Glomerular endothelial cell (primary cell): ENCODE measurements at regions not wholly inside any gene's neighbourhood (a gene's known extent, or its start where the extent isn't known, plus 50 kb on each side); places are given as distances from the start of the nearest gene placed in this dataset.
"Not testable (repeated sequence)": the region's sequence is repeated elsewhere in the genome, so short reads cannot be mapped to it uniquely, and the experiment has no call there.

Source experiments
- DNase-seq: peaks from one replicate; pipeline ENCODE4 v3.0.0-alpha.2; 2011; ENCODE audit warnings: low read depth, low spot score; ENCODE audit errors: extremely low read depth

DNA sequence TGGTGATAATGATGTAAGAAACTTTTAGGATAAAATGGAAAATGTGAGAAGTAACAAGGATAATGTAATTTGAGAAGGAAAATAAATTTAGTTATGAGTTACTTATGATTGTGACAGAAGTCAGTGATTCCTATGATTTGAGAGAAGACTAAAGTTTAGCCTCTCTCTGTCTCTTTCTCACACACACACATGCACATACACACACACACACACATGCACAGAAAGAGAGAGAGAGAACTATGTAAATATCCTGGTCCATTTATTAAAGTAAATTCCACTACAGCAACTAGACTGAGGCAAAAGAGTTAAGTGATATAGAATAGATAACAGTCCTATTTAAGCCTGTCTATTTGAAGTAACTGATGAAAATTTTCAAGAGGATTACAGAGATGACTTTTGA lies 375.2 kb downstream of the CD109 start:
- DNase-seq = no peak

DNA sequence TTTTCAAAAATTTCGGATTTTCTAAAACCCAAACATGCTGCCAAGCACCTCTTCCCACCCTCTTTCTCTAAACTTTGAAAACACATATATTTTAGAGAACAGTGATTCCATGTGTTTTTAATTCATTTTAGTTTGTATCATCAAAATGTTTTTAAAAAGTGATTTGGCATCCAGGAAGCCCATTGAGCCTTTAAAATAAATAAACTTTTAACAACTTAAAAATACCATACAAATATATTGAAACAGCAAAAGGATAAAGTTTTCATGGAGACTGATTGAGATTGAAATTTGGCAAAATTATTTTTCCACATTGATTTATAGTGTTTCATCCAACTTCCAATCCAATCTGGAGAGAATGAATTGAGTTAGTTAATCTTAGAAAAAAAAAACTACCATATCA lies 374.7 kb downstream of the CD109 start:
- no peak for DNase-seq

DNA sequence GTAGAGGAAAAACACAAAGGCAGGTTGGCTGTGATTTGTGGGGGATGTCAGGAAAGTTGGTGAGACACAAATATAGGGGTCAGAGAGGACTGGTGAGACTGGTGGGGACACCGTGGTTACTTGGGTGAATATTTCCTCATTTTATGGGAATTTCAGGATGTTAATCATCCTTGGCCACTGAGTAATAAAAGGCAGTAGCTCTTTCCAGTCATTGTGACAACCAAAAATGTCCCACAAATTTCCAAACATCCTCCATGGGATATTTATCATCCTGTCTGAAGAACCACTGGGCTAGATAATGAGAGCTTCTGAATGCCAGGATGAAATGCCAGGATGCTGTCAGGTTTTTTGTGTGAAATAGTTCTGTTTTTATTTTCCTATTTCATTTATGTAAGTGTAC lies 374.1 kb downstream of the CD109 start:
- no peak for DNase-seq

DNA sequence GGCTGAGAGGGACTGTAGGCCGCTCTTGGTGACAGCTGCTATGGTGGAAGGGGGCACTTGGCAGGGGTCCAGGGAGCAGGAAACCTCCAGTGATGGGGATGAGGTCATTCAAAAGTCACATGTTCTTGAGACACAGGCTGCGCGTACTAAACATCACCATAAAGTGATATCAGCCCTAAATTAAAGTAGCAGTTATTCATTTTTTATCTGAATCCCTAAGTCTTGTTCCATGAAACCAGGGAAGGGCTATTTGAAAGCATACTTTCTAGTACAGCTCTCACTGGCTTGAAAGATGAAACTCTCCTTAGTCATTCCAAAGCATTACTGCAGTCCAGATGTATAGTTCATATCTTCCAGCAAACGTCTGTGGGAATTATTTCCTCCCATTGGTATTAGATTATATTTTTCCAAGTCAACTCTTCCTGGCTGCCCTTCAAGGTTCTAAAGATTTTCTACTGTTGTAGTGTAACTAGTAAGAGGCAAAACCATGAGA lies 373.1 kb downstream of the CD109 start:
- DNase-seq = no peak

DNA sequence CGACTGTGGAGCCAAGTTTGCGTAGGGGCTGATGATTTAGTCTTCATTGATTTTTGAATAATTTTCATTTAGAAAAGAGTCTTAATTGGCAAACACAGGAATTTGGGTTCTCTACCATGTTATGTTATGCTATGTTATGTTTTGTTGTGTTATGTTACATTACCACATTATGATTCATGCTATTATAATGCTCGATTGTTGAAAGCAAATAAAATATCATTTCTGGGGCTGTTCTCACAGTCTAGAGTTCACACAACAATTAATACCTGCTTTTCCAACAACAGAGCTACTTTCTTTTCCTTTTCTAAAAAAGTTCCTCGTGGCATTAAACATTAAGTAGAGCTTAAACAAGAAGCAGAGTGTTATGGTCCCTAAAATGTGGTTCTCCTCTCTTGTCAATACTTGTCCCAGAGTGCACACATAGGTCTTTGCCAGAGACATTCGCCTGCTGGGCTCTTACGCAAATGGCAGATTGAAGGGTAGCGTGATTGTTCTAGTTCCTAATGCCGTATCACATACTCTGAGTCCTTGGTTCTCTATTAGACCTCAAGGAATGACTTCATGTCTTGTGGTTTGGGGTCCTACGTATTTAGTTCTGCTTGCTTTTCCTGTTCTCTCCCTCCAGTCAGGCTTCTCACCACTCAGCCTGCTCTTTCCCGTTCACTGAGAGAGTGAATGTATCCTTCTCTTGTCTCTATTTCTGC lies 370.3 kb downstream of the CD109 start:
- DNase-seq = no peak

DNA sequence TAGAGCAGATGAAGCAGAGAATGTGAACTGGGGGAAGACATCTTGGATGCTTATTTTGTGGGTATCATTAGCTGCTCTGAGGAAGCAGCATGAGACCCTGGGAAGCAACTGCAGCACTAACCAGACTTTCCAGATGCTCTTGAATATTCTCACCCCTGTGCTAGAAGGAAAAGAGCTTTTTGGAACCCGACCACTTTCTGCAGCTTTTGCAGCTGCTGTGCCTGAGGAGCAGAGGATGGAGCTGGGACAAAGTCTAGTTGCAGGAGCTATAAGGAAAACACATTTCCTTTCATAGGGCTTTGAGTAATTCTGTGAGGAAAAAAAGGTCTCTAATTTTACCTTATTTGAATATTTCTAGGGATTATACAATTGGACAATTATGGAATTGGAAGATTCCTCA lies 369.7 kb downstream of the CD109 start:
- DNase-seq = no peak

DNA sequence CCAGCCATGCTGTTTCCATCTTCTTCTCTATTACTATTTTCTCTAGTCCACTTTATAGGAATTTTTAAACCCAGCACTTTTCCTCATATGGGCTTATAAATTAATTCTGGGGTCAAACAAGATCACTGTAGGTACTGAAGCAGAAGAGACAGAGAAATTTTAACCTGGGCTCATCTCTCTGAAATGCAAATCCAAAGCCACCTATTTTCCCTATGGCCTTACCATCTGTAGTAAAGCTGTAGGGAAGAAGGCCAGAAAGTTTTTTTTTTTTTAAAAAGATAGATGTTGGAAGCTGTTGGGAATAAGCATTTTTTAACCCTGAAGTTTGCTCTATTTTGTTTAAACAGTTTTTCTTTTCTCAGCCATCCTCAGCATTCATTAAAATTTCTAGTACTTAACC lies 367.4 kb downstream of the CD109 start:
- DNase-seq = no peak

DNA sequence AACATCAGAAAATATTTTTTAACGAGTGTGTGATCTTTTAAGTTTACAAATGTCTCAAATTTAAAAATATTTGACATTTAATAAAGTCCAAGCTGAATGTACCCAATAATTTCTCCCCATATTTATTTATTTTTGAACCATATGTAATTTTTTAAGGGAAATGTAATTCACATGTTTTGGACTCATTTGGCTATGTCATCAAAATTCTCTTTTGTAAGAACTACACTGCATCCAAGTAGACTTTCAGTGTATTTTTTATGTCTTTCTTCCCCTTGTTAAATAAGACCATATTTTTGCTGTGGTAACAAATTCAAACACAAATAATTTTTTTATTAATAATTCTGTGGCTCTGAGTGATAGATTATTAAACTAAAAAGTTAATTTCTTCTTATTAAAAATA lies 365.2 kb downstream of the CD109 start:
- no peak for DNase-seq

DNA sequence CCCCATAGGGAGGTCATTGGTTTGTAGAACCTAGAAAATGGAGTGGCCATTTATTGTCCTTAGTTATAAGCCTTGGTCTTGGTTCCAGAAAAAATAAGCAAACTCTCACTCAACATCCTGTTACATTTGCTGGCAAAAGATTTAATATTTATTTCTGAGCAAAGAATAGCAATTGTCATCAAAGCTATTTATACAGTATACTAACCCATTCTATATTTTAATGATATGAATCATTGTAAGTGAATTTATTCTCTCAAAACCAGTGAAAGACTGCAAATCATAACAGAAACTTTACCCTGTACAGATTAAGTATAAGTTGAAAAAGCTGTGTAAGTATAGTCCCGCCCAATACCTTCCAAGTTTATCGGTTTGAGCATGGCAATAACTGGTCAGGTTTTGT lies 364.4 kb downstream of the CD109 start:
- DNase-seq = no peak

DNA sequence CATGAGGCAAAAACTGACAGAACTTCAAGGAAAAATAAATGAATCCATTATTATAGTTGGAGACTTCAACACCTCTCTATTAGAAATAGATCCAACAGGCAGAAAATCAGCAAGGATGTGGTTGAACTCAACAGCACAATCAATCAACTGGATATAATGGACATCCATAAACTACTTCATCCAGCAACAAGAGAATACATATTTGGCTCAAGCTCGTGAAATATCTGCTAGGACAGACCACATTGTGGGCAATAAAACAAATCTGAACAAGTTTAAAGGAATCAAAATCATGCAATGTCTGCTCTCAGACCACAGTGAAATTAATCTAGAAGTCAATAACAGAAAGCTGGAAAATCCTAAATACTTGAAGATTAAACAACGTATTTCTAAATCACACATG lies 362.6 kb downstream of the CD109 start:
- DNase-seq = no peak

DNA sequence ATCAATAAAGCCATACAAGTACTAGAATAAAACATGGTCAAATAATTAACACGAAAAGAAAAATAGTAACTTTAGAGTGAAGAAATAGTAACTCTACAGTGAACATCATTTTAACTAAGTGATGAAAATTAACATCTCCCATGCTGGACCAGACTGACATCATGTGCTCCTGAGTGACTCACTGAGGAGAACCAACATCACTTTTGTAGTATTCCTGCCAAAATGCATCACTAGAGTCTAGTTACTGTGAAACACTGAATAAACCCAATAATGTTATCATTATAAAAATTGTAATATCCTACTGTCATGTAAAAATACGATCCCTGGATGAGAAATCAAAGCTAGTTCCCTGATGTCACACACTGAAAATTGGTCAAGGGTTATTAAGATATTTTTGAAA lies 361.3 kb downstream of the CD109 start:
- no peak for DNase-seq

DNA sequence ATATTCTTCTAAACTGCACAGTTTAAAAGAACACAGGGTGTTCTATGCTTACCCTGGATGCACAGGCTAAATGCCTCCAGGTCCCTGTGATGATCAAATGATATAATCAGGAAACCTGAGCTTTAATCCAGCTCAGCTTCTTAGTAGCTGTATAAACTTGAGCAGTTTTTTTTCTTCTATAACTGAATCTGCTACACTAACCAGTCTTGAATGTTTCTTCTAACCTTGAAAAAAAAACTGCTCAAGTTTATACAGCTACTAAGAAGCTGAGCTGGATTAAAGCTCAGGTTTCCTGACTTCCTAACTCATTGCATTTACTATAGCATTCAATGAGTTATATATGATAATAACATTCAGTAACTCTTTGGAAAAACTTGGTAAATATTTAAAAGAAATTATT lies 358.2 kb downstream of the CD109 start:
- DNase-seq = no peak

DNA sequence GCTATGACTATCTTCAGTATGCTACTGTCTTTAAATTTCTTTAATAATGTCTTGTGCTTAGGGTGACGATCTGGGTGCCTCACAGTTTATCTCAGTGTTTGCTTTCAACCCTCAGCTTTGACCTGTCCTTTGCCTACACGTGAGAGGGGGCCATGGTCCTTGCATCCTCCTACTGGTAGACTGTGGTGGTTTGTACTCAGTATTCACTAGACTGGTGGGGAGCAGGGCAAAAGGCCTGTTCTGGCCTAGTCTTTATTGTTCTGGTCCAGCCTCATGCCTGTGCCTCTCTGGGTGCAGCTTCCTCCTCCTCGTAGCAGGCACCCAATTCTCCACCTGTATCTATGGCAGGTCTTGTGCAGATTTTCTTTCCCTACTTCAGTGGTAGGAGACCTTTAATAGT lies 354.9 kb downstream of the CD109 start:
- DNase-seq = no peak

DNA sequence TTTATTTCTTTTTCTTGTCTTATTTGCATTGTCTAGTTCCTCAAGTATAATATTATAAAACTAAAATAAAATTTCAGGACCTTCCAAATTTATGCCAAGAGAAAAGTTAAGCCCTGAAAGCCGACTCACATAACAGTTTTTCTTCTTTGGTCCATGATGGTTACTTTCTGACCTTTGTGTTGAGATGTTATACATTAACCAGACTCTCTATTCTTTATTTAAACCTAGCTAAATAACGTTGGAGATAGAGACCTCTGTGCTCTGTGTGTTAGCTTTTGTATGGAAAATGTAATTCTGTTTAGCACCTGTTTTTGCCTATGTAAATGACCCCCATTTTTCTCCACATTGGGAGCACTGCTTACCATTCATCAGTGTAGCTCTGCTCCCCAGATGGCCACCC lies 352.4 kb downstream of the CD109 start:
- DNase-seq = no peak

DNA sequence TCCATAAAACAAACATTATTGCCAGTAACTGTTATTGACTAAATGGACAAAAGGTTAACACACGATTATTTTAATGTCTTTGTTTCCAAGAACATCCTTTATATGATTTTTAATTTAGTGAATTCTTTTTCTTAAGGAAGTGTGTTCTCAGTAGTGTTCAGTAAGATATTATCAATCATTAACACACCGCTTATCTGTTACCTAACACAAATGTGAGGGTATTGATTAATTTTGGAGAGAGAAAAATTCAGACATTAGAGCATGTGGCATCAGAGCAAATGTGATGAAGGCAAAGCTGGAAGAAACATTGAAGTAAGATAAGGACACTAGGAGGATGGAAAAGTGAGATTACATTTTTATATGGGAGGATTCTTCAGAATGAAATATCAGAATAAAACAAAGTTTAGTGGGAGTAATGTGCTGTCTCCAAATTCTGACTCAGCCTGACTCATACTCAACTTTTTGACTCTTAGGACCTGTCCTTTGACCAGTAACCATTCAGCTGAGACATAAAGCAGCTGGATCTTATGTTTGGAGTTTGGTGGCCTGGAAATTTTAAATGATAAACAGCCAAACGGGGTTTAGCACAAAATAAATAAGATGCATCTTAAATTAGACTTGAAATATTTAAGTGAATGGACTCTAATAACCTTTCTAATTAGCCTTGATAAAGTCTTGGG lies 348.6 kb downstream of the CD109 start:
- no peak for DNase-seq

DNA sequence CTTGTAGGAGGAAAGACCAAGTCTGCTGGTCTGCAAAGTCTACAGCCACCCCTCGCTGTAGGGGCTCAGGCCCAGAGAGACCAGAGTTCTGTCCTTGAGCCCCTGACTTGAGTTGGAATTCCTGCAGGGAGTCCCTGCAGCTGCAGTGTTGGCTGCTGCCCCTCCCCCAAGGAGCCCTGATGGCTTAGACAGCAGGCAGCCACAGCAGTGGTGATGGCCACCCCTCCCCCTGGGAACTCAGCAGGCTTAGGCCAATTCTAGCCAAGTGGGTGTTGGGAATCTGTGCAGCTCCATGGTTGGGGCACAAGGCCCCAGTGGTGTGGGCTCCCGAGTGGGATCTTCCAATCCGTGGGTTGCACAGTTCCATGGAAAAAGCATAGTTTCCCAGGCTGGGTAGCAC lies 345.4 kb downstream of the CD109 start:
- DNase-seq = no peak

DNA sequence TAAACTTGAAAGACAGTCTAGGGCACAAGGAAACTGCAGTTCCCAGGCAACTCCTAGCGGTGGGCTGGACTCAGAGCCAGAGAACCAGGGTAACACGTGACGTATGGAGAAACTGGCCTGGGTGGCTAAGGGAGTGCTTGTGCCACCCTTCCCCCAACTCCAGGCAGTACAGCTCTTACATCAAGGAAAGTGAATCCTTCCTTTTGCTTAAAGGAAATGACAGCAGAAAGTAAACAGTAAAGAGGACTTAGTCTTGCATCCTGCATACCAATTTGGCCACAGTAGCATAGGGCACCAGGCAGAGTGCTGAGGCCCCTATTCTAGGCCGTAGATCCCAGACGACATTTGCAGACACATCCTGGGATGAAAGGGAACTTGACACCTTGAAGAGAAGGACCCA lies 322.8 kb downstream of the CD109 start:
- no peak for DNase-seq

DNA sequence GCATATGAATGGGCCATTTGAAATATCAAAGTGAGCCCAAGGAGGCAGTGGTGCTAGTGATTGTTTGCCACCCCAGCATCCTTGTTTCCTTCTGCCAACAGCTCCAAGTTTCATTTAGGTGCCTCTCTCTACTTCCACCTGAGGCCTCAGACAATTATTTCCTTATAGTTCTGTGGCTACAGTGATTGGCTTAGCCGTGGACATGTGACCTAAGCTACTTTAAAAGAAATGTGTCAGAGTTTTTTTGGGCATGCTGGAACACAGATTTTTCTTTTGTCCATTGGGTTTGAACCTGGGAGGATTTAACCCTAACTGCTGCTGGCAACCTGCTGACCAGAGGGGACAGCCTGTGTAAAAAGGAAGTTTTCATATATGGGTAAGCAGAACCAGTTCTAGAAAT lies 319.4 kb downstream of the CD109 start:
- no peak for DNase-seq

DNA sequence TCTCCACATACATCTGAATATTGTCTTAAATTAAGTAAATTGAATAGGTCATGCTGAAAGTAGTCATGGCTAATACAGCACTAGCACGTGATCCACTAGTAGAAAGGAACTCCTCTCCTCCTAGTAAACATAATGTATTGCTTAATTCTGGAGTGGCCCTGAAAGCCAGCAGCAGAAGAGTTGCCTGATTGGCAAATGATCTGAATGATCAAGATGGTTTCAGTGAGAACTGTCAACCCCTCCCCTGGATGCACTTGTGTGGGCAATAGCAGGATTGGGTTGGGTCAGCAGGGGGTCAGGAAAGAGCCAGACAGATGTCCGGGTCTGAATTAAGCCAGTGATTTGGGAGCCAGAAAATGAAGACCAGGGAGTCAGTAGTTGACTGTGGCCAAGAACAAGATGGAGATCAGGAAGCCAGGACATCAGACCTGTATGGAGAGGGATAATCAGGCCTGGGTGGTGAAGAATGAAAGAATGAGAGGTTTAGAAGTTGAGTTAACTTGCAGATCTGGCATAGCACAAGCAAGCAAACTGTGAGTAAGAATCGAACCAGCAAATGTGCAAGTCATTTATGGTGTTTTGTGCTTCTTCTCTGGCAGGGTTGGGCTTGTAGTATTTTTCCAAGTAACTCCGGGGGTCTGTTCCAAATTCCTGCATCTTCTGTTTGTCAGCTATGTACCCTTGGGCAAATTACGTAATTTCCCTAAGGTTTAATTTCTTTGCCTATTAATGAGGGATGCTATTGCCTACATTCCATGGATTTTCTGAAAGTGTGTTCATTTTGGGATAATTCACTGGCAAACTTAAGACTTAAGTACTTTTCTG lies 304.9 kb downstream of the CD109 start:
- no peak for DNase-seq

DNA sequence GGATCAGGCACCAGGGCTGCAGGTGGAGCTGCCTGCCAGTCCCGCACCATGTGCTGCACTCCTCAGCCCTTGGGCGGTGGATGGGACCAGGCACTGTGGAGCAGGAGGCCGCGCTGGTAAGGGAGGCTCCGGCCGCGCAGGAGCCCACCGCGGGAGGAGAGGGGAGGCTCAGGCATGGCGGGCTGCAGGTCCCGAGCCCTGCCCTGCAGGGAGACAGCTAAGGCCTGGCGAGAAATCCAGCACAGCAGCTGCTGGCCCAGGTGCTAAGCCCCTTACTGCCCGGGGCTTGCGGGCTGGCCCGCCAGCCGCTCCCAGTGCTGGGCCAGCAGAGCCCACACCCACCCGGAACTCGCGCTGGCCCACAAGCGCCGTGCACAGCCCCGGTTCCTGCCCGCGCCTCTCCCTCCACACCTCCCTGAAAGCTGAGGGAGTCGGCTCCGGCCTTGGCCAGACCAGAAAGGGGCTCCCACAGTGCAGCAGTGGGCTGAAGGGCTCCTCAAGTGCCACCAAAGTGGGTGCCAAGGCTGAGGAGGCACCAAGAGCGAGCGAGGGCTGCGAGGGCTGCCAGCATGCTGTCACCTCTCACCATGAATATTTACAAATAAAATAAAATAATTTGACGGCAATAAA lies 294.7 kb downstream of the CD109 start:
- DNase-seq = not testable (repeated sequence)

DNA sequence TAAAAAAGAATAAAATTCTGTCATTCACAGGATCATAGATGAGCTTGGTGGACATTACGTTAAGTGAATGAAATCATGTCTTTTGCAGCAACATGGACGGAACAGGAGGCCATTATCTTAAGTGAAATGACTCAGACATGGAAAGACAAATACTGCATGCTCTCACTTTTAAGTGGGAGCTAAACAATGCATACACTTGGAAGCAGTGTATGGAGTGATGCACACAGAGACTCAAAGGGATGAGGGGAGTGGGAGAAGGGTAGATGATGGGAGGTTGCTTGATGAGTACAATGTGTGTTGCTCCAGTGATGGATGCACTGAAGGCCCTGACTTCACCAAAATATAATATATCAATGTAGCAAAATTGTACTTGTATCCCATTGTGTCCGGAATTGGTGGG lies 293.4 kb downstream of the CD109 start:
- no peak for DNase-seq
